ENCODE measurements at regions not wholly inside any gene's neighbourhood (a gene's known extent, or its start where the extent isn't known, plus 50 kb on each side); places are given as distances from the start of the nearest gene placed in this dataset.

GRCh38 chr3:76063811-76064210 lies 278.5 kb upstream of the ZNF717 start:
- TF ChIP-seq CTCF (IDR thresholded peaks at IDR 0.05; ENCODE audit: low read length) = no peak
- no peak for TF ChIP-seq EZH2 (optimal IDR thresholded peaks at IDR 0.05; ENCODE audit: low read depth, low read length)
